ENCODE measurements at regions not wholly inside any gene's neighbourhood (a gene's known extent, or its start where the extent isn't known, plus 50 kb on each side); places are given as distances from the start of the nearest gene placed in this dataset.

GRCh38 chr12:24705216-24705615 is 243.7 kb downstream of the BCAT1 start:
- in situ Hi-C loops (cut with MboI; ENCODE audit: low sequenced_read_pairs) (no loop called here), dilution Hi-C loops (cut with HindIII; ENCODE audit: low sequenced_read_pairs, unreplicated experiment) (no loop called here), intact Hi-C loops (cut with micrococcal nuclease) (no loop called here)
- WGBS, 2 experiments (ENCODE audit: extremely low coverage in 2 of 2, insufficient read length in 1 of 2), result 17% methylated on average over 1 of the region's 2 CpGs; no CpG with 5 or more reads in 1 of the 2 experiments
- DNase-seq (no peak), ATAC-seq (ENCODE audit: low read depth) (no peak)
- H2AK9ac ChIP-seq (replicated peaks; ENCODE audit: low read depth, low read length, poor library complexity), result no peak overlapping the region
- no peak overlapping the region for H3K14ac ChIP-seq (replicated peaks; ENCODE audit: low read depth, low read length)
- no peak overlapping the region for H3K4ac ChIP-seq (ENCODE audit: low read depth, low read length)
- no peaks in the 10 kb centered on the region for H3K27me3 ChIP-seq (ENCODE audit: control insufficient read depth, insufficient read depth, low read length)
- no peak overlapping the region for H4K8ac ChIP-seq (ENCODE audit: low read depth in 2 of 2, low read length in 2 of 2)
- no peak overlapping the region for H3K18ac ChIP-seq (ENCODE audit: low read depth, low read length)
- no peak overlapping the region for H3K4me2 ChIP-seq (ENCODE audit: low read depth, low read length)
- no peaks in the 10 kb centered on the region for H3K36me3 ChIP-seq (ENCODE audit: control insufficient read depth, insufficient read depth, low read length)
- H2BK120ac ChIP-seq (ENCODE audit: low read depth, low read length), result no peak overlapping the region
- BruUV-seq (replicated peaks), result no TSS peak
- ChIA-PET CTCF (no interaction called here), POLR2A (ENCODE audit: unreplicated experiment) (interaction anchor here (0.6 kb wide), 1 partner anchor 343 kb away, joined by 8 read pairs; no protein-coding TSS in a partner anchor)
- H2BK5ac ChIP-seq (ENCODE audit: low read depth, low read length, poor library complexity, severe bottlenecking), result no peak overlapping the region
- no peak overlapping the region for H3K56ac ChIP-seq (ENCODE audit: extremely low read depth, insufficient read depth, low read length)
- H3K27ac ChIP-seq (ENCODE audit: insufficient read depth, low read length), result no peak overlapping the region
- H3K79me1 ChIP-seq (ENCODE audit: low read depth in 1 of 2, low read length in 2 of 2), result no peaks in the 10 kb centered on the region
- no peaks in the 10 kb centered on the region for H4K20me1 ChIP-seq (ENCODE audit: insufficient read depth, low read length)
- H2AK5ac ChIP-seq (ENCODE audit: low read depth, low read length), result no peak overlapping the region
- no peak overlapping the region for H3K9ac ChIP-seq (ENCODE audit: low read depth, low read length)
- no peak overlapping the region for H3K23ac ChIP-seq (ENCODE audit: low read depth, low read length)
- H3K9me1 ChIP-seq (ENCODE audit: insufficient read depth, low read length), result no peaks in the 10 kb centered on the region
- H4K5ac ChIP-seq (ENCODE audit: low read depth, low read length), result no peak overlapping the region
- H3K4me3 ChIP-seq (ENCODE audit: insufficient read depth, low read depth, low read length), result no peak overlapping the region
- H4K91ac ChIP-seq (ENCODE audit: insufficient read depth, low read depth, low read length), result no peak overlapping the region
- H2BK15ac ChIP-seq (ENCODE audit: low read depth, low read length), result no peak overlapping the region
- H3K4me1 ChIP-seq (ENCODE audit: control insufficient read depth, insufficient read depth, low read length), result no peaks in the 10 kb centered on the region; the same call in 1 of the 2 replicates
- no peaks in the 10 kb centered on the region for H3K9me3 ChIP-seq (ENCODE audit: control insufficient read depth, insufficient read depth, low read length)
- H2BK20ac ChIP-seq (ENCODE audit: low read depth, low read length), result no peak overlapping the region
- TF ChIP-seq MAZ (IDR thresholded peaks at IDR 0.05; ENCODE audit: borderline replicate concordance, low read depth, low read length), result no peak
- TF ChIP-seq RFX5 (IDR thresholded peaks at IDR 0.05; ENCODE audit: low read depth, low read length), result no peak
- TF ChIP-seq USF2 (IDR thresholded peaks at IDR 0.05; ENCODE audit: low read depth, low read length), result no peak
- TF ChIP-seq ELK1 (IDR thresholded peaks at IDR 0.05; ENCODE audit: borderline replicate concordance, low read depth, low read length), result no peak
- TF ChIP-seq NFE2L2 (IDR thresholded peaks at IDR 0.05; ENCODE audit: low read depth, low read length), result no peak
- no peak overlapping the region for H2AFZ ChIP-seq (replicated peaks; ENCODE audit: low read length, poor library complexity)

All from IMR-90 (cell line).